Breast epithelium (tissue), 3 donors: ENCODE measurements at regions not wholly inside any gene's neighbourhood (a gene's known extent, or its start where the extent isn't known, plus 50 kb on each side); places are given as distances from the start of the nearest gene placed in this dataset.

Source experiments
- POLR2A ChIP-seq: fragments of 450-650 bp; IDR thresholded peaks from one replicate; pipeline ENCODE4 v1.6.1; 2016; ENCODE audit warnings: antibody characterized with exemption, mild to moderate bottlenecking, moderate library complexity
- POLR2AphosphoS5 ChIP-seq, 3 donors: sonication (generic); formaldehyde crosslinking; IDR thresholded peaks; one replicate each; pipeline ENCODE4 v1.6.1; 2017; ENCODE audit warnings: antibody characterized with exemption in 3 of 3
- TF ChIP-seq, protein P1 (sequence below), 3 donors: fragments of 450-650 bp; IDR thresholded peaks; one replicate each; pipeline ENCODE4 v1.5.1; 2016 to 2017; ENCODE audit warnings: antibody characterized with exemption in 3 of 3, mild to moderate bottlenecking in 3 of 3, moderate library complexity in 3 of 3

DNA sequence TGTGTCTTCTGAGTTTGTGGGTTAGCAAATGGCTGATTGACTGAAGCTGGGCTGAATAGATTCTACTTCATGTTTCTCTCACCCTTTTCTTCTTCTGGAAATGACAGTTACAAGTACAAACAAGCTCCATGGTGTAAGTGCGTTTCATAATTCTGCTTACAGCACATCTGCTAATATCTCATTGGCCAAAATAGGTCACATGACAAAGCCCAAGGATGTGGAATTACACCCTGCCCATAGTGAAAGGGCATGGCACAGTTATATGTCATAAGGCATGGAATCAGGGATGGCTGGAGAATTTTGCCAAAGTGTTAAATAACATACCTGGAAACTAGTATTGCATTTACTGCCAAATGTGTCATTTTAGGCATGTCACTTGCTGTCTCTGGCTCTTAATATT lies 327.2 kb downstream of the NKX6-1 start:
- TF ChIP-seq, protein P1, sequence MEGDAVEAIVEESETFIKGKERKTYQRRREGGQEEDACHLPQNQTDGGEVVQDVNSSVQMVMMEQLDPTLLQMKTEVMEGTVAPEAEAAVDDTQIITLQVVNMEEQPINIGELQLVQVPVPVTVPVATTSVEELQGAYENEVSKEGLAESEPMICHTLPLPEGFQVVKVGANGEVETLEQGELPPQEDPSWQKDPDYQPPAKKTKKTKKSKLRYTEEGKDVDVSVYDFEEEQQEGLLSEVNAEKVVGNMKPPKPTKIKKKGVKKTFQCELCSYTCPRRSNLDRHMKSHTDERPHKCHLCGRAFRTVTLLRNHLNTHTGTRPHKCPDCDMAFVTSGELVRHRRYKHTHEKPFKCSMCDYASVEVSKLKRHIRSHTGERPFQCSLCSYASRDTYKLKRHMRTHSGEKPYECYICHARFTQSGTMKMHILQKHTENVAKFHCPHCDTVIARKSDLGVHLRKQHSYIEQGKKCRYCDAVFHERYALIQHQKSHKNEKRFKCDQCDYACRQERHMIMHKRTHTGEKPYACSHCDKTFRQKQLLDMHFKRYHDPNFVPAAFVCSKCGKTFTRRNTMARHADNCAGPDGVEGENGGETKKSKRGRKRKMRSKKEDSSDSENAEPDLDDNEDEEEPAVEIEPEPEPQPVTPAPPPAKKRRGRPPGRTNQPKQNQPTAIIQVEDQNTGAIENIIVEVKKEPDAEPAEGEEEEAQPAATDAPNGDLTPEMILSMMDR (IDR thresholded peaks at IDR 0.05) = no peak
- TF ChIP-seq POLR2A (no peak), POLR2AphosphoS5 (IDR thresholded peaks at IDR 0.05) (no peak)
